ENCODE measurements at regions not wholly inside any gene's neighbourhood (a gene's known extent, or its start where the extent isn't known, plus 50 kb on each side); places are given as distances from the start of the nearest gene placed in this dataset.

GRCh38 chr4:189294574-189294973 is 646.1 kb upstream of the FRG1 start:
- TF ChIP-seq GATA2 (IDR thresholded peaks at IDR 0.05; ENCODE audit: low read depth, low read length) (no peak), GATA3 (IDR thresholded peaks at IDR 0.05; ENCODE audit: low read depth, low read length) (no peak)

Data from SH-SY5Y (cell line).